ENCODE measurements at regions not wholly inside any gene's neighbourhood (a gene's known extent, or its start where the extent isn't known, plus 50 kb on each side); places are given as distances from the start of the nearest gene placed in this dataset.

DNA sequence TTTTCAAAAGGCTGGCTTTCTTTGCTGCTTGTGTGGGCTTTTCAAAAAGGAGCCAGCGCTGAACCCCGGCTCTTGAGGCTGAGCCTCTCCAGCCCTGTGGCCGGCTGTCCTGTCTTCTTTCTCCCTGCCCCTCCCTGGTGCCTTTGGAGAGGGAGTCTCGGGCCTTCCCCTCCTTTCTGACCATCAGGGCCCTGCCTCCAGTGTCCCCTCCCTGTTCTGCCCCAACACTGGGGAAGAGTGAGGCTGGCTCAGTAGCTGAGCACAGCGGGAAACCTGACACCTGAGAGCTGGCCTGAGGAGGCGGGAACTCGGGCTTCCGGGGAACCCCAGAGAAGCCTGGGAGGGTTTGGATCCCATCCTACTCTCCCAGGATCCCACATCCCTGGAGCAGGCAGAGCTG is 232.1 kb downstream of the LOXHD1 start:
- H3K79me2 ChIP-seq (ENCODE audit: insufficient read depth, low read length): no peaks in the 10 kb centered on the region
- no peaks in the 10 kb centered on the region for H3K4me1 ChIP-seq (ENCODE audit: insufficient read depth, low read length)
- H3K27ac ChIP-seq (ENCODE audit: low read depth, low read length): no peak overlapping the region
- no peaks in the 10 kb centered on the region for H3K27me3 ChIP-seq (ENCODE audit: insufficient read depth, low read length)
- H3K4me3 ChIP-seq (ENCODE audit: insufficient read depth, low read length): no peak overlapping the region
- H2AFZ ChIP-seq (ENCODE audit: low read length): no peak overlapping the region
- no peaks in the 10 kb centered on the region for H3K9me3 ChIP-seq (ENCODE audit: low read depth, low read length)
- H4K20me1 ChIP-seq (ENCODE audit: insufficient read depth, low read length): no peaks in the 10 kb centered on the region
- no peak for DNase-seq (ENCODE audit: insufficient read length, low spot score, missing footprints)
- no peaks in the 10 kb centered on the region for H3K36me3 ChIP-seq (ENCODE audit: insufficient read depth, low read length)
- TF ChIP-seq, protein P1, sequence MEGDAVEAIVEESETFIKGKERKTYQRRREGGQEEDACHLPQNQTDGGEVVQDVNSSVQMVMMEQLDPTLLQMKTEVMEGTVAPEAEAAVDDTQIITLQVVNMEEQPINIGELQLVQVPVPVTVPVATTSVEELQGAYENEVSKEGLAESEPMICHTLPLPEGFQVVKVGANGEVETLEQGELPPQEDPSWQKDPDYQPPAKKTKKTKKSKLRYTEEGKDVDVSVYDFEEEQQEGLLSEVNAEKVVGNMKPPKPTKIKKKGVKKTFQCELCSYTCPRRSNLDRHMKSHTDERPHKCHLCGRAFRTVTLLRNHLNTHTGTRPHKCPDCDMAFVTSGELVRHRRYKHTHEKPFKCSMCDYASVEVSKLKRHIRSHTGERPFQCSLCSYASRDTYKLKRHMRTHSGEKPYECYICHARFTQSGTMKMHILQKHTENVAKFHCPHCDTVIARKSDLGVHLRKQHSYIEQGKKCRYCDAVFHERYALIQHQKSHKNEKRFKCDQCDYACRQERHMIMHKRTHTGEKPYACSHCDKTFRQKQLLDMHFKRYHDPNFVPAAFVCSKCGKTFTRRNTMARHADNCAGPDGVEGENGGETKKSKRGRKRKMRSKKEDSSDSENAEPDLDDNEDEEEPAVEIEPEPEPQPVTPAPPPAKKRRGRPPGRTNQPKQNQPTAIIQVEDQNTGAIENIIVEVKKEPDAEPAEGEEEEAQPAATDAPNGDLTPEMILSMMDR (IDR thresholded peaks at IDR 0.05; ENCODE audit: extremely low read depth, low read depth, low read length): no peak
- no peak overlapping the region for H3K4me2 ChIP-seq (ENCODE audit: insufficient read depth, low read length)

DNA sequence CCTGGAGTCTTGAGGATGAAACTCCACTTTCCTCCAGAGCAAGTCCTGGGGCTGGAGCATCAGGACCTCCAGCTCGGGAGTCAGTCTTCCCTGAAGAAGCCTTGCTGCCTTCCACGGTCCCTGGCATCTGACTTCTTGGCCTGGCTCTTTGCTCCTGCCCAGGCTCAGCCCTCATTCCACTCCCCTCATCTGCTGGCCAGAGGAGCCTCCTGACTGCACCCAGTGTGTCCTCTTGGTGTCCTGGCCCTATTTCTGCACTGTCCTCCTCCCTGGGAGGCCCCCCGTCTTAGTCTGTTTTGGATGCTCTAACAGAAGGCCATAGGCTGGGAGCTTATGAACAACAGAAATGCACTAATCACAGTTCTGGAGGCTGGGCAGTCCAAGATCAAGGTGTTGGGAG is 231.5 kb downstream of the LOXHD1 start:
- TF ChIP-seq, protein P1 (IDR thresholded peaks at IDR 0.05; ENCODE audit: extremely low read depth, low read depth, low read length): no peak
- Histone ChIP-seq H3K27me3 (ENCODE audit: insufficient read depth, low read length) (no peaks in the 10 kb centered on the region), H3K4me2 (ENCODE audit: insufficient read depth, low read length) (no peak overlapping the region), H2AFZ (ENCODE audit: low read length) (no peak overlapping the region), H3K4me1 (ENCODE audit: insufficient read depth, low read length) (no peaks in the 10 kb centered on the region), H3K27ac (ENCODE audit: low read depth, low read length) (no peak overlapping the region), H3K4me3 (ENCODE audit: insufficient read depth, low read length) (no peak overlapping the region), H4K20me1 (ENCODE audit: insufficient read depth, low read length) (no peaks in the 10 kb centered on the region), H3K9me3 (ENCODE audit: low read depth, low read length) (no peaks in the 10 kb centered on the region), H3K79me2 (ENCODE audit: insufficient read depth, low read length) (no peaks in the 10 kb centered on the region), H3K36me3 (ENCODE audit: insufficient read depth, low read length) (no peaks in the 10 kb centered on the region)
- no peak for DNase-seq (ENCODE audit: insufficient read length, low spot score, missing footprints)

- Histone ChIP-seq H2AFZ (ENCODE audit: low read length) (no peak overlapping the region), H3K4me2 (ENCODE audit: insufficient read depth, low read length) (no peak overlapping the region), H3K79me2 (ENCODE audit: insufficient read depth, low read length) (no peaks in the 10 kb centered on the region), H4K20me1 (ENCODE audit: insufficient read depth, low read length) (no peaks in the 10 kb centered on the region), H3K27ac (ENCODE audit: low read depth, low read length) (no peak overlapping the region), H3K9me3 (ENCODE audit: low read depth, low read length) (no peaks in the 10 kb centered on the region), H3K27me3 (ENCODE audit: insufficient read depth, low read length) (no peaks in the 10 kb centered on the region), H3K4me3 (ENCODE audit: insufficient read depth, low read length) (no peak overlapping the region), H3K4me1 (ENCODE audit: insufficient read depth, low read length) (no peaks in the 10 kb centered on the region), H3K36me3 (ENCODE audit: insufficient read depth, low read length) (no peaks in the 10 kb centered on the region)
- no peak for DNase-seq (ENCODE audit: insufficient read length, low spot score, missing footprints)
- TF ChIP-seq, protein P1 (IDR thresholded peaks at IDR 0.05; ENCODE audit: extremely low read depth, low read depth, low read length): no peak
Observed at GRCh38 chr18:46426021-46426678, 230.9 kb downstream of the LOXHD1 start.

DNA sequence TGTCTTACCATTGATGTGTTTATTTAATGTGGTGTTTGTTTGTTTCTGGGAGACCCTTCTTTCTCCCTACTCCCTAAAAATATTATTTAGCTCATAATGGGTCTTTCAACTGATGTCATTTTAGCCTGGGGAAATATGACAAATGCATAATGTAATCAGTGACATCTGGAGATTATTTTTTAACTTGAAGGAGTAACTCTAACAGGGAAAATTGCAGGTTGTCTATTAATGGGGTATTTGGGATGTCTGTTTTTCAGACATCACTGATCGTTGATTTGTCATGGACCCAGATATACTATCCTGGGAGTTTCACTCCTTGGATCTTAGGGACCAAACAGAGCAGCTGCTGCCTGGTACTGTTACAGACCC is 230.4 kb downstream of the LOXHD1 start:
- DNase-seq (ENCODE audit: insufficient read length, low spot score, missing footprints): no peak
- TF ChIP-seq, protein P1 (IDR thresholded peaks at IDR 0.05; ENCODE audit: extremely low read depth, low read depth, low read length): no peak
- no peaks in the 10 kb centered on the region for H3K9me3 ChIP-seq (ENCODE audit: low read depth, low read length)
- H3K4me3 ChIP-seq (ENCODE audit: insufficient read depth, low read length): no peak overlapping the region
- no peak overlapping the region for H3K4me2 ChIP-seq (ENCODE audit: insufficient read depth, low read length)
- no peaks in the 10 kb centered on the region for H3K4me1 ChIP-seq (ENCODE audit: insufficient read depth, low read length)
- H3K27me3 ChIP-seq (ENCODE audit: insufficient read depth, low read length): no peaks in the 10 kb centered on the region
- no peak overlapping the region for H3K27ac ChIP-seq (ENCODE audit: low read depth, low read length)
- H3K36me3 ChIP-seq (ENCODE audit: insufficient read depth, low read length): no peaks in the 10 kb centered on the region
- H4K20me1 ChIP-seq (ENCODE audit: insufficient read depth, low read length): no peaks in the 10 kb centered on the region
- no peaks in the 10 kb centered on the region for H3K79me2 ChIP-seq (ENCODE audit: insufficient read depth, low read length)
- H2AFZ ChIP-seq (ENCODE audit: low read length): no peak overlapping the region

Data from osteoblast (primary cell).